A549 (cell line): ENCODE measurements at regions not wholly inside any gene's neighbourhood (a gene's known extent, or its start where the extent isn't known, plus 50 kb on each side); places are given as distances from the start of the nearest gene placed in this dataset.

ENCODE experiments used
- PHF8 ChIP-seq: fragments of 200-600 bp; sonication (generic); IDR thresholded peaks from 2 replicates; pipeline ENCODE4 v1.6.1; 2016; ENCODE audit warnings: low read depth, mild to moderate bottlenecking, antibody characterized with exemption, moderate library complexity, borderline replicate concordance
- TF ChIP-seq, protein P1 (sequence below): fragments of >200 bp; sonication (Bioruptor Twin); formaldehyde crosslinking; IDR thresholded peaks from 3 replicates; pipeline ENCODE4 v1.5.1; 2016

DNA sequence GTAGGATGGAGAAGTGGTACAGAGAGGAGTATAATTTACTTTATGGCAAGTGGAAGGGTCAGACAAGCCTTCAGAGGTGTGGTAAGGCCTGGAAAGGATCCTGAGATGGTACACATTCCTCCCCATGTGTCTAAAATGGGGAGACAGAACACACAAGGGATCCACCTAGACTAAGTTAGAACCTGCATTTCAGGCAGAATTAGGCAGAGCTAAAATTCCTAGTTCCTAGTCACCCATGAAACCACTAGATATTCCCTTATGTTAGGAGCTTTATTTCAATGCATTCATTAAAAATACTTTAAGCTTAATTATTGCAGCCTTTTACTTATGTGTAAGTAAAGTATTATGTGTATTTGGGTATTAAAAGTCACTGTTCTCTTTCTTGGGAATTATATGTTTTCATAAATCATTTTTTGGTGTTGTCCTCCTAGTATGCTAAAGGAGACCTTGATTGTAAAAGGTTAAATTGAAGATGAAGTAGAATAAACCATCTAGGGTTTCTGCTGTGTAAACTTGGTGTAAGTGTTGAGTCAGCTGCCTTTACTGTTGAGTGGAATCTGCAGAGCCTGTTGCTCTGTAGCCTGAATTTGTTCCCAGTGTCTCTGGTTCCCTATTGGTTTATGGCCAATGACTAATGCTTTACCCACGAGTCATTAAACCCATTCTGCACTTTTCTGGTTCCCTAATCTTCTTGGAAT, 423.2 kb downstream of the ATP23 start:
- TF ChIP-seq PHF8: no peak
- TF ChIP-seq, protein P1, sequence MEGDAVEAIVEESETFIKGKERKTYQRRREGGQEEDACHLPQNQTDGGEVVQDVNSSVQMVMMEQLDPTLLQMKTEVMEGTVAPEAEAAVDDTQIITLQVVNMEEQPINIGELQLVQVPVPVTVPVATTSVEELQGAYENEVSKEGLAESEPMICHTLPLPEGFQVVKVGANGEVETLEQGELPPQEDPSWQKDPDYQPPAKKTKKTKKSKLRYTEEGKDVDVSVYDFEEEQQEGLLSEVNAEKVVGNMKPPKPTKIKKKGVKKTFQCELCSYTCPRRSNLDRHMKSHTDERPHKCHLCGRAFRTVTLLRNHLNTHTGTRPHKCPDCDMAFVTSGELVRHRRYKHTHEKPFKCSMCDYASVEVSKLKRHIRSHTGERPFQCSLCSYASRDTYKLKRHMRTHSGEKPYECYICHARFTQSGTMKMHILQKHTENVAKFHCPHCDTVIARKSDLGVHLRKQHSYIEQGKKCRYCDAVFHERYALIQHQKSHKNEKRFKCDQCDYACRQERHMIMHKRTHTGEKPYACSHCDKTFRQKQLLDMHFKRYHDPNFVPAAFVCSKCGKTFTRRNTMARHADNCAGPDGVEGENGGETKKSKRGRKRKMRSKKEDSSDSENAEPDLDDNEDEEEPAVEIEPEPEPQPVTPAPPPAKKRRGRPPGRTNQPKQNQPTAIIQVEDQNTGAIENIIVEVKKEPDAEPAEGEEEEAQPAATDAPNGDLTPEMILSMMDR: no peak
